WI38 (cell line): ENCODE measurements at regions not wholly inside any gene's neighbourhood (a gene's known extent, or its start where the extent isn't known, plus 50 kb on each side); places are given as distances from the start of the nearest gene placed in this dataset.

Source experiments
- H3K4me3 ChIP-seq: 2 replicates; pipeline ENCODE4 v1.5.1; 2011; ENCODE audit warnings: low read depth, mild to moderate bottlenecking, control low read depth, low read length
- TF ChIP-seq, protein P1 (sequence below): IDR thresholded peaks from 2 replicates; pipeline ENCODE4 v1.5.1; 2012; ENCODE audit warnings: low read depth, mild to moderate bottlenecking, control low read depth, low read length

DNA sequence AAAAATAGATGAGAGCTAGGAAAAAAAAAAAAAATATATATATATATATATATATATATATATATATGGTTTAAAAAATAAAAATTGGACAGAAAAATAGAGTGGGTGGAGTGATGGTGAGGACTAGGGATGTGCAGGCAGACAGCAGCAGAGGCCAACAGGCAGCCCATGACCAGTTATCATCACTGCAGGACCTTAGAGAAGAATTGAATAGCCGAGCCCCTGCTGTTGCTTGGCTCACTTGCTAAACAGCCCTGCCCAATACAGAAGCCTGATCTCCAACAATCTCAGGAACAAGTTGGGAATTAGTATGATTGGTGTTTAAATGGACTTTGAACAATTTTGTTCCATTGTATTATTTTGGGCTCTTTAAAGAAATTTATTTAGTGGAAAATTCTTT is 967.5 kb upstream of the PIK3C3 start:
- TF ChIP-seq, protein P1, sequence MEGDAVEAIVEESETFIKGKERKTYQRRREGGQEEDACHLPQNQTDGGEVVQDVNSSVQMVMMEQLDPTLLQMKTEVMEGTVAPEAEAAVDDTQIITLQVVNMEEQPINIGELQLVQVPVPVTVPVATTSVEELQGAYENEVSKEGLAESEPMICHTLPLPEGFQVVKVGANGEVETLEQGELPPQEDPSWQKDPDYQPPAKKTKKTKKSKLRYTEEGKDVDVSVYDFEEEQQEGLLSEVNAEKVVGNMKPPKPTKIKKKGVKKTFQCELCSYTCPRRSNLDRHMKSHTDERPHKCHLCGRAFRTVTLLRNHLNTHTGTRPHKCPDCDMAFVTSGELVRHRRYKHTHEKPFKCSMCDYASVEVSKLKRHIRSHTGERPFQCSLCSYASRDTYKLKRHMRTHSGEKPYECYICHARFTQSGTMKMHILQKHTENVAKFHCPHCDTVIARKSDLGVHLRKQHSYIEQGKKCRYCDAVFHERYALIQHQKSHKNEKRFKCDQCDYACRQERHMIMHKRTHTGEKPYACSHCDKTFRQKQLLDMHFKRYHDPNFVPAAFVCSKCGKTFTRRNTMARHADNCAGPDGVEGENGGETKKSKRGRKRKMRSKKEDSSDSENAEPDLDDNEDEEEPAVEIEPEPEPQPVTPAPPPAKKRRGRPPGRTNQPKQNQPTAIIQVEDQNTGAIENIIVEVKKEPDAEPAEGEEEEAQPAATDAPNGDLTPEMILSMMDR: no peak
- no peak overlapping the region for H3K4me3 ChIP-seq

DNA sequence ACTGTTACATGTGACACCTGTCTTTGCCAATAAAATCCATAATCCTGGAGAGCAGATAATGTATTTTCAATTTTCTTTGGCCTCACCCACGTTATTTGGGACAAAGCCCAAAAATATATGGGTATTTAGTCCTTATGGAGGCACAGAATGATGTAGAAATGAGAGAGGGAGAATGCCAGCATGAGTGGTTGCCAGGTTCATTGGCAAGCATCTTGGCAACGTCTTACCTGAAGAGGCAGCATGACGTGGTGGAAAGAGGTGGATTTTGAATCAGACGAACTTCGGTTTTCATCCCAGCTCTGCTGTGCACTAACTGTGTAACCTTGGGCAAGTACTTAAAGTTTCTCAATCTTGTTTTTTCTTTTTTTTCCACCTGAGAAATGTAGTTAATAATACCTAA is 969.6 kb upstream of the PIK3C3 start:
- no peak overlapping the region for H3K4me3 ChIP-seq
- TF ChIP-seq, protein P1: no peak

DNA sequence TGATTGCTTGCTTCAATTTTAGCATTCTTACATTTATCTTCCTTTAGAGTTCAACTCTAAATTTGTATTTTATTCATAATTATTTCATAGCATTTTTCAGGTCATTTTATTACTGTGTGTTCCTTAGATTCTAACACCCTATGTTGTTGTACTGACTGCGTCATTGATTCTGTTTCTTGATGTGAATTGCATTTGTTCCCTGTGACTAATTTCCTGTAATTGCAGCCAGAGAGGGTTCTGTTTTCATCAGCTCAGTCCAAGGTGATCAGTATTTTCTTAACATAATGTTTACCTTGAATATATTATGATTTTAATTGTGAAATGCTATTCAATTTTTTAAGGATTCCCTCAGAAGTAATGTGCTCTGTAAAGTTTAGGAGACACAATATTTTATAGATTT is 970.2 kb upstream of the PIK3C3 start:
- no peak overlapping the region for H3K4me3 ChIP-seq
- TF ChIP-seq, protein P1: no peak

DNA sequence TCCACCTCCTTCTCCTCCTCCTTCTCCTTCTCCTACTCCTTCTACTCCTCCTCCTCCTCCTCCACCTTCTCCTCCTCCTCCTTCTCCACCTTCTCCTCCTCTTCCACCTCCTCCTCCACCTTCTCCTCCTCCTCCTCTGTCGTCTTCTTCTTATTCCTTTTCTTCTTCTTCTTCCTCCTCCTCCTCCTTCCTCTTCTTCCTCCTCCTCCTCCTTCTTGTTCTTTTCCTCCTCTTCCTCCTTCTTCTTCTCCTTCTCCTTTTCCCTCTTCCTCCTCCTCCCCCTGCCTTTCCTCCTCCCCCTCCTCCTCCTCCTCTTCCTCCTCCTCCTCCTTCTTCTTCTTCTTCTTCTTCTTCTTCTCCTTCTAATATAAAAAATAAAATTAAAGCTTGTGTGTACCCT is 971.2 kb upstream of the PIK3C3 start:
- TF ChIP-seq, protein P1: no peak

DNA sequence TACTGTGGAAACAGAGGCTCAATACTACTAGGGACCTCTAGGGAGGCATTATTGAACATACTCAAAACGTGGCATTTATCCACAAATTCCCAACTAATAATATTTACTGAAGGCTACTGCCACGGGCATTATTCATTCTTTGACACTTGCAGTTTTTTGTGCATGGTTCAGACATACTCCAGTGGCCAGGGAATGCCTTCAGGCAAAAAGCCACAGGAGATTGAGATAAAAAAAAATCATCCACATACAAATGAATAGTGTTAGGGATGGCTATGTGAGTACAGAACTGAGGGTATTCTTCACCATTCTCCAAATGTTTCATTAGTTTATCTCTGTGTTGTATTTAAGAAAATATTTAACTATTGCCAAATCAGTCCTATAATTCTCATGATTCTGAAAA is 974.9 kb upstream of the PIK3C3 start:
- TF ChIP-seq, protein P1: no peak
- H3K4me3 ChIP-seq: no peak overlapping the region

More for the DNA sequence above, 971.2 kb upstream of the PIK3C3 start:
- H3K4me3 ChIP-seq: no peak overlapping the region

DNA sequence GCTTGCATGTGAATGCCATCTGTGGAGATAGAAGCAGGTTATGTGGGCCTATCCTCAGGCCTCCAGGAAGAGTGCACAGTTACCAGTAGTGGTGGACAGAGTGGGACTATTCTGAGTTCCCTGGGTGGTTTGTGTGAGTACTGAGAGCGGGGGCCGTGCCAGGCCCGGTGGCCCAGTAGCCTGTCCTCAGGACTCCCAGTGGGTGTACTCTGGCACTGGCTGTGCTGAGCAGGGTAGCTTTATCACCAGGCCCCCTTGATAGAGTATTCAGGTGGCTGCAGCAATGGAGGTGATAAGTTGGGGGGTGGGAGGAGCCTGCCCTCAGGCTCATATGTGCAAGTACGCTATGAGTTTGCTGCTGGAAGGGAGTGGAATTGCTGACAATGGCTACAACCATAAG is 979.0 kb upstream of the PIK3C3 start:
- TF ChIP-seq, protein P1: no peak
- no peak overlapping the region for H3K4me3 ChIP-seq

DNA sequence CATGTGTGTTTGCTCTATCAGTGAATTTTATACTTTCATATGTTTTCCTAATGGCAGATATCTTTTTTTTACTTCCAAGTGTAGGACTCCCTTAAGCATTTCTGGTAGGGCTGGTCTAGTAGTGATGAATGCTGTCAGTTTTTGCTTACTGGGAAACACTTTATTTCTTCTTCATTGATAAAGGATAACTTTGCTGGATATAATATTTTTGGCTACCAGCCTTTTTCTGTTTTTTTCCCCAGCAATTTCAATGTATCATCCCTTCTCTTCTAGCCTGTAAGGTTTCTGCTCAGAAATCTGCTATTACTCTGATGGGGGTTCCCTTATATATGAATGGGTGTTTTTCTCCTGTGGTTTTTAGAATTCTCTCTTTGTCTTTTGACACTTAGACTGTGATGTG is 980.6 kb upstream of the PIK3C3 start:
- no peak overlapping the region for H3K4me3 ChIP-seq
- TF ChIP-seq, protein P1: no peak

DNA sequence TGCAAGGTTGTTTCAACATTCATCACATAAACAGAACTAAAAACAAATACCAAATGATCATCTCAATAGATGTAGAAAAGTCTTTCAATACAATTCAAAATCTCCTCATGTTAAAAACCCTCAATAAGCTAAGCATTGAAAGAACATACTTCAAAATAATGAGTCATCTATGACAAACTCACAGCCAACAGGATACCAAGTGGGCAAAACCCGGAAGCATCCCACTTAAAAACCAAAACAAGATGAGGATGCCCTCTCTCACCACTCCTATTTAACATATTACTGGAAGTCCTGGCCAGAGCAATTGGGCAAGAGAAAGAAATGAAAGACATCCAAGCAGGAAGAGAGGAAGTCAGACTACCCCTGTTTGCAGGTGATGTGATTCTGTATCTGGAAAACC is 992.2 kb upstream of the PIK3C3 start:
- H3K4me3 ChIP-seq: no peak overlapping the region
- TF ChIP-seq, protein P1: no peak
